ENCODE measurements at regions not wholly inside any gene's neighbourhood (a gene's known extent, or its start where the extent isn't known, plus 50 kb on each side); places are given as distances from the start of the nearest gene placed in this dataset.

- H3K9me3 Mint-ChIP-seq: peaks cover 2% of the 10 kb centered on the region
- H3K27ac Mint-ChIP-seq: no peak overlapping the region
- H3K27me3 Mint-ChIP-seq: peaks cover 18% of the 10 kb centered on the region
- no peaks in the 10 kb centered on the region for H3K4me1 Mint-ChIP-seq (ENCODE audit: low read depth)
- H3K36me3 Mint-ChIP-seq (ENCODE audit: low read depth): no peaks in the 10 kb centered on the region
- H3K4me3 Mint-ChIP-seq: no peak overlapping the region
- ATAC-seq: no peak
- ChIA-PET CTCF (no interaction called here), POLR2A (no interaction called here)
- intact Hi-C loops (cut with micrococcal nuclease): no loop called here
- no peak for DNase-seq
- no peak for TF ChIP-seq CTCF (IDR thresholded peaks at IDR 0.05)
Observed at GRCh38 chr14:101008631-101009336, 105.3 kb upstream of the RTL1 start.

GRCh38 chr14:101009531-101009930 is 106.0 kb upstream of the RTL1 start:
- peaks cover 11% of the 10 kb centered on the region for H3K27me3 Mint-ChIP-seq
- H3K27ac Mint-ChIP-seq: no peak overlapping the region
- no peaks in the 10 kb centered on the region for H3K4me1 Mint-ChIP-seq (ENCODE audit: low read depth)
- intact Hi-C loops (cut with micrococcal nuclease): no loop called here
- DNase-seq (no peak), ATAC-seq (no peak)
- POLR2A ChIA-PET: no interaction called here
- CTCF ChIA-PET: no interaction called here
- peaks cover 2% of the 10 kb centered on the region for H3K9me3 Mint-ChIP-seq
- no peaks in the 10 kb centered on the region for H3K36me3 Mint-ChIP-seq (ENCODE audit: low read depth)
- H3K4me3 Mint-ChIP-seq: no peak overlapping the region
- no peak for TF ChIP-seq CTCF (IDR thresholded peaks at IDR 0.05)

- intact Hi-C loops (cut with micrococcal nuclease): no loop called here
- ATAC-seq: no peak
- Mint-ChIP-seq H3K27ac (no peak overlapping the region), H3K36me3 (ENCODE audit: low read depth) (no peaks in the 10 kb centered on the region), H3K27me3 (peaks cover 7% of the 10 kb centered on the region), H3K9me3 (peaks cover 2% of the 10 kb centered on the region), H3K4me3 (no peak overlapping the region), H3K4me1 (ENCODE audit: low read depth) (no peaks in the 10 kb centered on the region)
- no peak for TF ChIP-seq CTCF (IDR thresholded peaks at IDR 0.05)
- POLR2A ChIA-PET: no interaction called here
- CTCF ChIA-PET: no interaction called here
- DNase-seq: no peak
Observed at GRCh38 chr14:101010293-101010692, 106.8 kb upstream of the RTL1 start.

- CTCF ChIA-PET: no interaction called here
- POLR2A ChIA-PET: no interaction called here
- Mint-ChIP-seq H3K9me3 (peaks cover 2% of the 10 kb centered on the region), H3K36me3 (ENCODE audit: low read depth) (no peaks in the 10 kb centered on the region), H3K27ac (no peak overlapping the region), H3K4me3 (no peak overlapping the region), H3K4me1 (ENCODE audit: low read depth) (no peaks in the 10 kb centered on the region), H3K27me3 (peaks cover 6% of the 10 kb centered on the region)
- no peak for TF ChIP-seq CTCF (IDR thresholded peaks at IDR 0.05)
- ATAC-seq (no peak), DNase-seq (no peak)
- intact Hi-C loops (cut with micrococcal nuclease): no loop called here
Observed at GRCh38 chr14:101010835-101011234, 107.3 kb upstream of the RTL1 start.

GRCh38 chr14:101017209-101017608 is 113.7 kb upstream of the RTL1 start:
- Mint-ChIP-seq H3K9me3 (peaks cover 2% of the 10 kb centered on the region), H3K4me1 (ENCODE audit: low read depth) (no peaks in the 10 kb centered on the region), H3K27me3 (peaks cover 6% of the 10 kb centered on the region), H3K36me3 (ENCODE audit: low read depth) (no peaks in the 10 kb centered on the region), H3K27ac (no peak overlapping the region), H3K4me3 (no peak overlapping the region)
- intact Hi-C loops (cut with micrococcal nuclease): no loop called here
- ChIA-PET POLR2A (no interaction called here), CTCF (no interaction called here)
- no peak for TF ChIP-seq CTCF (IDR thresholded peaks at IDR 0.05)
- DNase-seq (no peak), ATAC-seq (no peak)
